ENCODE measurements at regions not wholly inside any gene's neighbourhood (a gene's known extent, or its start where the extent isn't known, plus 50 kb on each side); places are given as distances from the start of the nearest gene placed in this dataset.

DNA sequence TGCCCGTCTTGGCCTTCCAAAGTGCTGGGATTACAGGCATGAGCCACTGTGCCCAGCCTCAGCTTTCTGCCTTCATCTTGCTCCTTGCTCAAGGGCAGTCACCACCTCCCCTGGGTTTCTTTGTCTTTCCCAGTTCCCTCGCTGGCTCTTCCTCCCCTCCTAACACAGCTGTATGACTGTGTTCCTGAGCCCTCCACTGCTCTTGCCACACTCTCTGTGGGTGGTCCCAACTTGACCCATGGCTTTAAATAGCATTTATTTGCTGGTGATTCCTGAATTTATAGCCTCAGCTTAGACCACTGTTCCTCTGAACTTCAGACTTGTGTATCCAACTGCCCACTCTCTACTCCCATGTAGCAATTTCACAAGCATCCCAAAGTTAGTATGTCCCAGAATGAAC is 181.3 kb downstream of the BAMBI start:
- H3K79me2 ChIP-seq (ENCODE audit: insufficient read depth, low read length): no peaks in the 10 kb centered on the region
- H3K4me3 Mint-ChIP-seq: no peak overlapping the region
- H2AFZ ChIP-seq (ENCODE audit: insufficient read depth, low read depth, low read length, poor library complexity, severe bottlenecking): no peak overlapping the region
- DNase-seq: no peak
- H3K36me3 Mint-ChIP-seq: no peaks in the 10 kb centered on the region
- 100% methylated on average over 2 of the region's 2 CpGs for whole genome bisulfite sequencing (ENCODE audit: insufficient coverage)
- H3K4me3 ChIP-seq (replicated peaks in 1 of 3; ENCODE audit: low read depth in 2 of 3, low read length in 3 of 3): no peak overlapping the region
- no peak overlapping the region for H3K27ac ChIP-seq (ENCODE audit: low read depth in 1 of 2, low read length in 2 of 2)
- no peak overlapping the region for H3K9ac ChIP-seq (ENCODE audit: insufficient read depth, low read length, poor library complexity, severe bottlenecking)
- H3K27me3 Mint-ChIP-seq (ENCODE audit: low read depth in 3 of 3): peaks cover 2 to 4% (median 2%) of the 10 kb centered on the region in 3 donors
- intact Hi-C loops (cut with micrococcal nuclease): no loop called here
- H3K9me3 Mint-ChIP-seq: peaks cover 8 to 22% (median 15%) of the 10 kb centered on the region in 7 donors
- no peak overlapping the region for H3K4me2 ChIP-seq (replicated peaks; ENCODE audit: extremely low read depth, low read length, poor library complexity, severe bottlenecking)
- H3K36me3 ChIP-seq (replicated peaks in 1 of 2; ENCODE audit: control insufficient read depth in 1 of 2, insufficient read depth in 2 of 2, low read length in 2 of 2): no peaks in the 10 kb centered on the region
- TF ChIP-seq, protein P1, sequence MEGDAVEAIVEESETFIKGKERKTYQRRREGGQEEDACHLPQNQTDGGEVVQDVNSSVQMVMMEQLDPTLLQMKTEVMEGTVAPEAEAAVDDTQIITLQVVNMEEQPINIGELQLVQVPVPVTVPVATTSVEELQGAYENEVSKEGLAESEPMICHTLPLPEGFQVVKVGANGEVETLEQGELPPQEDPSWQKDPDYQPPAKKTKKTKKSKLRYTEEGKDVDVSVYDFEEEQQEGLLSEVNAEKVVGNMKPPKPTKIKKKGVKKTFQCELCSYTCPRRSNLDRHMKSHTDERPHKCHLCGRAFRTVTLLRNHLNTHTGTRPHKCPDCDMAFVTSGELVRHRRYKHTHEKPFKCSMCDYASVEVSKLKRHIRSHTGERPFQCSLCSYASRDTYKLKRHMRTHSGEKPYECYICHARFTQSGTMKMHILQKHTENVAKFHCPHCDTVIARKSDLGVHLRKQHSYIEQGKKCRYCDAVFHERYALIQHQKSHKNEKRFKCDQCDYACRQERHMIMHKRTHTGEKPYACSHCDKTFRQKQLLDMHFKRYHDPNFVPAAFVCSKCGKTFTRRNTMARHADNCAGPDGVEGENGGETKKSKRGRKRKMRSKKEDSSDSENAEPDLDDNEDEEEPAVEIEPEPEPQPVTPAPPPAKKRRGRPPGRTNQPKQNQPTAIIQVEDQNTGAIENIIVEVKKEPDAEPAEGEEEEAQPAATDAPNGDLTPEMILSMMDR (IDR thresholded peaks at IDR 0.05): no peak
- no peaks in the 10 kb centered on the region for H3K27me3 ChIP-seq (ENCODE audit: control insufficient read depth in 2 of 2, insufficient read depth in 2 of 2, low read length in 2 of 2)
- H3K9me3 ChIP-seq (replicated peaks in 1 of 2; ENCODE audit: control insufficient read depth in 1 of 2, insufficient read depth in 1 of 2, low read length in 2 of 2): peaks cover 0 to 9% of the 10 kb centered on the region in 2 donors
- no peaks in the 10 kb centered on the region for H4K20me1 ChIP-seq (ENCODE audit: insufficient read depth, low read length)
- H3K4me1 Mint-ChIP-seq: no peaks in the 10 kb centered on the region
- no peaks in the 10 kb centered on the region for H3K4me1 ChIP-seq (ENCODE audit: control insufficient read depth in 1 of 2, insufficient read depth in 2 of 2, low read length in 2 of 2)
- H3K27ac Mint-ChIP-seq: no peak overlapping the region

GRCh38 chr10:28859791-28860190 is 182.5 kb downstream of the BAMBI start:
- Histone ChIP-seq H4K20me1 (ENCODE audit: insufficient read depth, low read length) (no peaks in the 10 kb centered on the region), H3K27ac (ENCODE audit: low read depth in 1 of 2, low read length in 2 of 2) (no peak overlapping the region), H3K27me3 (ENCODE audit: control insufficient read depth in 2 of 2, insufficient read depth in 2 of 2, low read length in 2 of 2) (no peaks in the 10 kb centered on the region), H3K4me2 (replicated peaks; ENCODE audit: extremely low read depth, low read length, poor library complexity, severe bottlenecking) (no peak overlapping the region), H2AFZ (ENCODE audit: insufficient read depth, low read depth, low read length, poor library complexity, severe bottlenecking) (no peak overlapping the region), H3K4me1 (ENCODE audit: control insufficient read depth in 1 of 2, insufficient read depth in 2 of 2, low read length in 2 of 2) (no peaks in the 10 kb centered on the region), H3K79me2 (ENCODE audit: insufficient read depth, low read length) (no peaks in the 10 kb centered on the region), H3K9ac (ENCODE audit: insufficient read depth, low read length, poor library complexity, severe bottlenecking) (no peak overlapping the region), H3K9me3 (replicated peaks in 1 of 2; ENCODE audit: control insufficient read depth in 1 of 2, insufficient read depth in 1 of 2, low read length in 2 of 2) (peaks cover 0 to 9% of the 10 kb centered on the region in 2 donors), H3K4me3 (replicated peaks in 1 of 3; ENCODE audit: low read depth in 2 of 3, low read length in 3 of 3) (no peak overlapping the region), H3K36me3 (replicated peaks in 1 of 2; ENCODE audit: control insufficient read depth in 1 of 2, insufficient read depth in 2 of 2, low read length in 2 of 2) (no peaks in the 10 kb centered on the region)
- Mint-ChIP-seq H3K4me3 (no peak overlapping the region), H3K9me3 (peaks cover 8 to 22% (median 14%) of the 10 kb centered on the region in 7 donors), H3K27me3 (ENCODE audit: low read depth in 3 of 3) (peaks cover 2 to 5% (median 2%) of the 10 kb centered on the region in 3 donors), H3K27ac (no peak overlapping the region), H3K4me1 (no peaks in the 10 kb centered on the region), H3K36me3 (no peaks in the 10 kb centered on the region)
- intact Hi-C loops (cut with micrococcal nuclease): no loop called here
- no peak for DNase-seq
- WGBS (ENCODE audit: insufficient coverage): no CpG with 5 or more reads among the region's 5 CpGs
- TF ChIP-seq, protein P1 (IDR thresholded peaks at IDR 0.05): no peak
